Eye (tissue), 1 donor: ENCODE measurements at regions not wholly inside any gene's neighbourhood (a gene's known extent, or its start where the extent isn't known, plus 50 kb on each side); places are given as distances from the start of the nearest gene placed in this dataset.
"Not testable (repeated sequence)": the region's sequence is repeated elsewhere in the genome, so short reads cannot be mapped to it uniquely, and the experiment has no call there.

Source experiments
- DNase-seq: peaks from one replicate; pipeline ENCODE4 v3.0.0-alpha.2; 2015

- DNase-seq, result no peak
Measured at GRCh38 chr16:50448981-50449380, 80.2 kb upstream of the BRD7 start.

GRCh38 chr16:50448522-50448921 lies 79.7 kb upstream of the BRD7 start:
- peak; percentile 43 for DNase-seq

DNA sequence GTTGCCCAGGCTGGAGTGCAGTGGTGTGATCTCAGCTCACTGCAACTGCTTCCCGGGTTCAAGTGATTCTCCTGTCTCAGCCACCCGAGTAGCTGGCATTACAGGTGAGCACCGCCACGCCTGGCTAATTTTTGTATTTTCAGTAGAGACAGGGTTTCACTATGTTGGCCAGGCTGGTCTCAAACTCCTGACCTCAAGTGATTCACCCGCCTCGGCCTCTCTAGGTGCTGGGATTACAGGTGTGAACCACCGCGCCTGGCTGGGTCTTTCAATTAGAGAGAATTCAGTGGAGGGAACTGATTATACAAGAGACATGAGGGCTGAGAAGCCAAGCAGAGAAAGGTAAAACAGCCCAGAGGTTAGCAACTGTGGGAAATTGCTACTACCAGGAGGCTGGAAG lies 78.6 kb upstream of the BRD7 start:
- DNase-seq, result not testable (repeated sequence)

DNA sequence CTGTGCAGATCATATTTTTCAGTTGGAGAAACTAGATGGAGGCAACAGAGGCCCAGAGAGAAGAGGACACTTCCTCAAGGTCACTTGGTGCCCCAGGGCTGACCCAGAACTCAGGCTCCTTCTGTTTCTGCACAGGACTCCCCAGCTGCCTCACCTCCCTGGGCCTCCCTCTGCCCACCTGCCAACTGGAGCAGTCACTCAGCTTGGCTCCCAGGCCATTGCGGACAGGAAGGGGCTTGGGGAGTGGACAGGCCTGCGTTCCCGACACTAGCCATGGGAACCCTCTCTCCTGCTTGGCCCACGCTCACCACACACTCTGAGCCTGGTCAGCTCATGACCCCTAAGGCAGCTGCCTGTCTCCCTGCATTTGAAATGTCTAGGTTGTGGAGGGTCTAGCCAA lies 78.1 kb upstream of the BRD7 start:
- no peak for DNase-seq

GRCh38 chr16:50445621-50446555 lies 77.1 kb upstream of the BRD7 start:
- no peak for DNase-seq

- no peak for DNase-seq
Measured at GRCh38 chr16:50444526-50444925, 75.7 kb upstream of the BRD7 start.

DNA sequence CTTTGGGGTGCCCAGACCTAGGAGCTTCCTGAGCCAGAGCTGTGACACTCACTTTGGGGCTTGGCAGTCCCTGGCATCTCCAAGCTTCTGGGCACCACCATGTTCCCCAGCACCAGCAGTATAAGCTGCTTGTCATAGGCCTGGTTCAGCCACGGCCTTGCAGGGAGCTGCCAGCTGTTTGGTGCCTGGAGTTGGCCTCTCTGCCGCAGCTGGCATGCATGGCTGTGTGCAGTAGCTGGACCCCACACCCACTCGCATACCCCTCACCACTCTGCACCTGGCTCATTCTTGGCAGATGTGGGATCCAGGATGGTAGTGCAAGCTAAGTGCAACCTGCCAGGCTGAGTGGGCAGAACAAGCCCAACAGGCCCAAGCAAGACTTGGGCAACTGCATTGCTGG lies 73.4 kb upstream of the BRD7 start:
- DNase-seq, result no peak

DNA sequence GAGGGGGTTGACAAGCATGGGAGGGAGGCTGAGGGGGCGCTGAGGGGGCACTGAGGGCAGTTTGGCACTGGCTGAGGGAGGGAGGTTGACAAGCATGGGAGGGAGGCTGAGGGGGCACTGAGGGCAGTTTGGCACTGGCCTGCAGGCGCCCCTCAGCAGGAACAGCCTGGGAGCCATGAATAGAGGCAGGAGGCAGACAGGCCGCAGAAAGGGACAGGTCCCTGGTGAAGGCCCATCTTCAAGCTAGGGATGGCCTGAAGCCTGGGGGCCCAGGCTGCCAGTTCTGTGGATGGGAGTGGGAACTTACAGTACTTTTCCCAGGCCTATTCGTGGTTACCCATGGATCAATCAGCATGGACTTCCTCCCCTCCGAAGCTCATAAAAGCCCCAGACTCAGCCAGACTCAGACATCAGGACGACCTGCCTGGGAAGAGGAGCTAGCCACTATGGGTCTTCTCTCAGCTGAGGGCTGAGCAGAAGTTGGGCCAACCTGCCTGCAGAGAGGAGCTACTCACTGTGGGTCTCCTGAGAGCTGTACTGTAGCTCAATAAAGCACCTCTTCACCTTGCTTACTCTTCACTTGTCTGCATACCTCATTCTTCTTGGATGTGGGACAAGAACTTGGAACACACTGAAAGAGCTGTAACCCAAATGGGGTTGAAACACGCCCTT lies 72.8 kb upstream of the BRD7 start:
- no peak for DNase-seq

DNA sequence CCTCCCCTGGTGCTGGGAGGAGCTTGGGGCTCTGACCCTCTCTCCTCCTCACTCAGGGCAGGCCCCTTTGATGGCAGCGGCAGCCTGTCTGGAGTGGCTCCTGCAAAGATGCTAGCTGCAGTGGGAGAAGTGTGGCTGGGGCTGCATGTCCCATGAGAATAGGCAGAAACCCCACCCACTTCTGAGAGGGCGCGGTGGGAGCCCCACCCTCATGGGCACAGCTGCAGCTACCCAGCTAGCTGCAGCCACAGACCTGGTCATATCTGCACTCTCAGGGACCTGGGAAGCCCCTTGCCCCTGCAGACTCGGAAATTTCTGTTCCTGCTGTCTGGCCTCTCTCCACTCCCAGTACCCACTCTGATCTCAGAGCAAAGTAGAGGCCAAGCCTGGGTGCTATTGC lies 72.2 kb upstream of the BRD7 start:
- no peak for DNase-seq

DNA sequence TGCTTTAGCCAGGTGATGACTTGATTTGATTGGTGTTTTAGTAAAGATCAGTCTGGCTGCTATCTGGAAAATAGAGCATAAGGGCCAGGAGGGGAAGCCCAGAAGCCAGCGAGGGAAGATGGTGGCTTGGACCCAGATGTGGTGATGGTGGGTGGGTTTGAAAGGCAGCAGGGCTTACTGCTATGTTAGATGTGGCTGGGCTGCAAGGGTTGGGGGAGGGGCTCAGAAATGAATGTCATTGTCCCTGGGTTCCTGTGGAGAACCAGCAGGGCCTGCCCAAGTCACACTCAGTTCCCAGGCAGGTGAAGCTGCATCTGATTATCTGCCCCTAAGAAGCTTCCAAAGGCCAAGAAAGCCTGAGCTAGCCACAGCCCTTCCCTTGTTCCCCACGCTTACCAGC lies 71.7 kb upstream of the BRD7 start:
- no peak for DNase-seq

DNA sequence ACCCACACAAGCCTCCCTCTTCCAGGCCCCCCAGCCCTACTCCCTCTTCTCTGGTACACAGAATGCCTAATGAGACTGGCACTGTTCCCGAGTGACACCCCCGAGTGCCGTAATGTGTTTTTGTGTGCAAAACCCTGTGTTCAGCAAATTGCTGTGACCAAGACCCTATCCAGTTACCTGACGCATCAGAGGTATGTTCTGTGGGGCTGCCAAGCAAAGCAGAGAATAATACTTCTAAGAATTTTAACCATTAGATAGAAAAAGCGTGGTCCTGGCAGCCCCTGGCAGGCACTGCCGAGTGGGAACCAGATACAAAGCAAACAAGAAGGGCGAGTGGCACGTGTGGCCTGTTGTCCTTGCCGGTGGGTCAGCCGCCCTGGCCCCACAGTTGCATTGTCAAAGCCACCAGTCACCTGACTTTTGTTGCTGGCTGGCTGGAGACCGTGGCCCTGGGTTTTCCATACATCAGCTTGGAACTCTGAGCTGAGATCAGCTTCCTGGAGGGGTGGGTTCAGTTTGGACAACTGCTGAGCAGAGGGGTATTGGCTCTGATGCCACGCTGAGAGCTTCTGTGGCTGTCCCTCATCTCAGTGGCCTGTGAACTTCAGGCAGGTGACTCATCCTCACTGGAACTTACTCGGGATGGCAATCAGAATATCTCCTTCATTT lies 69.1 kb upstream of the BRD7 start:
- peak; percentile 22 for DNase-seq

GRCh38 chr16:50436271-50436670 lies 67.5 kb upstream of the BRD7 start:
- DNase-seq, result no peak

DNA sequence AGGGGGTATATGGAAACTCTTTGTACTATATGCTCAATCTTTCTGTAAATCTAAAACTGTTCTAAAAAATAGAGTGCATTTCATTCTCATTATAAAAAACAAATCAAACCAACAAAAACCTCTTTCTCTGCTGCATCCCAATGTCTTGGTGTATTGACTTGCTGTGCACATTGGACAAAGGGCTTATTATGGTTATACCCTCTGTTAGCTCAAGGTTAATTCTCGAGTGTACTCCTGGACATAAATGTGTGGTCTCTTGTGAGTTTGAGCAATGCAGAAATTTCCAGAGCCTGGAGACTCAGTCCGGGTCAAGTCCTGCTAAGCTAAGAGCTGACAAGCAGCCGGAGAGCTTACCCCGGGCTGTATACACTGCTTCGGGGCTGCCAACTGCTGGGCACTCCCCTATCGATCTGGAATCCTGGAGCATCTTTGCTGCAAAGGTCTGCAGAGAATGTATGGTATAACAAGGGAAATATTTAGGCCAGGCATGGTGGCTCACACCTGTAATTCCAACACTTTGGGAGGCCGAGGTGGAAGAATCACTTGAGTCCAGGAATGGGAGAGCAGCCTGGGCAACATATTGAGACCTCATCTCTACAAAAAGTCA lies 66.2 kb upstream of the BRD7 start:
- DNase-seq, result no peak

GRCh38 chr16:50430076-50430475 lies 61.3 kb upstream of the BRD7 start:
- DNase-seq, result no peak

GRCh38 chr16:50428742-50429141 lies 60.0 kb upstream of the BRD7 start:
- DNase-seq, result no peak

DNA sequence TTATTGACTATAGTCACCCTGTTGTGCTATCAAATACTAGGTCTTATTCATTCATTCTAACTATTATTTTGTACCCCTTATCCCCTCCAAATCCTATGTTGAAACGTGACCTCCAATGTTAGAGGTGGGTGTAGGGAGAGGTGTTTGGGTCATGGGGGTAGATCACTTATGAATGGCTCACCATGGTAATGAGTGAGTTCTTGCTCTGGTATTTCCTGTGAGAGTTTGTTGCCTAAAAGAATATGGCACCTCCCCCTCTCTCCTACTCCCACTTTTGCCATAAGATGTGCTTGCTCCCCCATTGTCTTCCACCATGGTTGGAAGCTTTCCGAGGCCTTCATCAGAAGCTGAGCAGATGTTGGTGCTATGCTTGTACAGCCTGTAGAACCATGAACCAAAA lies 59.3 kb upstream of the BRD7 start:
- no peak for DNase-seq

- no peak for DNase-seq
Measured at GRCh38 chr16:50427107-50427506, 58.3 kb upstream of the BRD7 start.

DNA sequence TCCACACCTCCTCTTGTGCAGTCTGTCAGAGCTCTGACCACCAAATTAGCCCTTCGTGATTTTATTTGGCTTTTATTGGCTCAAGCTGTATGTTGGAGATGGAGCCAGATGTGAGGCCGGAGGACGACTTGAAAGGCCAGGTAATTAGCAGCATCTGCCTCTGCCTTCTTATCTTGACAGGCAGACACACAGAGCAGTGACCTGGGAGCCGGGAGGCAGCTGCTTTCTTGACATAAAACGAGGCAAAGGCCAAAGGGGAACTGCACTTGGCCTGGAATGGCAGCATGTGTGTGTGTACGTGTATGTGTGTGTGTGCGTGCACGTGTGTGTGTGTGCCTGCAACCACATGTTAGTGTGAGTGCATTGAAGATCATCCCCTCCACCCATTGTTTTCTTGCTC lies 56.9 kb upstream of the BRD7 start:
- DNase-seq, result peak; percentile 61

DNA sequence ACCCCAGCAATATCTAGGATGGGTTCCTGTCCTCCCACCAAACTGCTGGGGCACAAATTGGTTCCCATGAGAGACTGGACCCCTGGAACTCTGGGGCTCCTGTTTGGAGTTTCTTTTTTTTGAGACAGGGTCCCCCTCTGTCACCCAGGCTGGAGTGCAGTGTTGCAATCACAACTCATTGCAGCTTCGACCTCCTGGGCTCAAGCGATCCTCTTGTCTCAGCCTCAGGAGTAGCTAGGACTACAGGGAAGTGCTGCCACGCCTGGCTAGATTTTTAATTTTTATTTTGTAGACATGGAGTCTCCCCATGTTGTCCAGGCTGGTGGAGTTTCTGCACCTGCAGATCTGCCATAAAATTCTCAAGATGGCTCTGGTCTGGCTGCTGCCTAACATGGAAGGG lies 56.3 kb upstream of the BRD7 start:
- no peak for DNase-seq

DNA sequence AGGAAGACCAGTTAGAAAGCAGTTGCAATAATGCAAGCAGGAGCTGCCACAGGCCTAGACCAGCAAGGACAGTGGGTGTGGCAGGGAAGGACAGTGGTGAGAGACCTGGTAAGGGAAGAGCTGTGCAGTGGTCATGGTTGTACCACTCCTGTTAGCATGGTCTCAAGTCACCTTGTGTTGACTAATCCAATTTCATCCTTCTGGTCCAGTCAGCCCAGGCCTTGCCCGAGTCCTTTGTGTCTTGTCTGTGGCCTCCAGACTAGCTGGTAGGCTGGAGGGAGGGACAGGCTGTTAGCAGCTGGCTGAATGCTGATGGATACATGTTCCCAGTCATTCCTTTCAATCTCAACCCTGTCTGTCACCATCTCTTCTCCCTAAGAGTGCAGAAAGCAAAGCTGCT lies 54.1 kb upstream of the BRD7 start:
- DNase-seq, result no peak

- no peak for DNase-seq
Measured at GRCh38 chr16:50419116-50419515, 50.3 kb upstream of the BRD7 start.
